Liver (tissue), 3 donors: ENCODE measurements at regions not wholly inside any gene's neighbourhood (a gene's known extent, or its start where the extent isn't known, plus 50 kb on each side); places are given as distances from the start of the nearest gene placed in this dataset.

Experiments
- EGR1 ChIP-seq, 2 donors: IDR thresholded peaks; 2 replicates each; pipeline ENCODE4 v1.6.1; 2016 to 2018; ENCODE audit warnings: antibody characterized with exemption in 2 of 2, low read depth in 2 of 2
- FOXA1 ChIP-seq: IDR thresholded peaks from 2 replicates; pipeline ENCODE4 v1.6.1; 2016; ENCODE audit warnings: antibody characterized with exemption
- GABPA ChIP-seq, 2 donors: IDR thresholded peaks in 1 of 2; conservative IDR thresholded peaks in 1 of 2; 2 replicates each; pipeline ENCODE4 v1.6.1; 2016; ENCODE audit warnings: antibody characterized with exemption in 2 of 2, mild to moderate bottlenecking in 1 of 2, moderate library complexity in 1 of 2
- HNF4A ChIP-seq, 2 donors: conservative IDR thresholded peaks; 2 replicates each; pipeline ENCODE4 v1.6.1; 2016; ENCODE audit warnings: antibody characterized with exemption in 2 of 2, mild to moderate bottlenecking in 2 of 2
- JUND ChIP-seq, 2 donors: IDR thresholded peaks; 2 replicates each; pipeline ENCODE4 v1.6.1; 2016; ENCODE audit warnings: antibody characterized with exemption in 2 of 2
- NR2F2 ChIP-seq: IDR thresholded peaks from 2 replicates; pipeline ENCODE4 v1.6.1; 2016; ENCODE audit warnings: antibody characterized with exemption
- RAD21 ChIP-seq, 2 donors: IDR thresholded peaks; 2 replicates each; pipeline ENCODE4 v1.6.1; 2016; ENCODE audit warnings: antibody characterized with exemption in 2 of 2, mild to moderate bottlenecking in 2 of 2
- TAF1 ChIP-seq: conservative IDR thresholded peaks from 2 replicates; pipeline ENCODE4 v1.6.1; 2016; ENCODE audit warnings: antibody characterized with exemption, mild to moderate bottlenecking
- YY1 ChIP-seq: IDR thresholded peaks from 2 replicates; pipeline ENCODE4 v1.6.1; 2016; ENCODE audit warnings: antibody characterized with exemption, mild to moderate bottlenecking
- TF ChIP-seq, protein P1 (sequence below): fragments of 150-350 bp; IDR thresholded peaks from 2 replicates; pipeline ENCODE4 v1.5.1; 2017; ENCODE audit warnings: improper control_type of control experiment, low read depth, low read length; ENCODE audit not compliant: missing input control
- TF ChIP-seq, protein P2 (sequence below): IDR thresholded peaks from 2 replicates; pipeline ENCODE4 v1.6.1; 2016; ENCODE audit warnings: antibody characterized with exemption
- TF ChIP-seq, protein P3 (sequence below): IDR thresholded peaks from 2 replicates; pipeline ENCODE4 v1.6.1; 2016; ENCODE audit warnings: antibody characterized with exemption, mild to moderate bottlenecking
- TF ChIP-seq, protein P4 (sequence below): IDR thresholded peaks from 2 replicates; pipeline ENCODE4 v1.6.1; 2016; ENCODE audit warnings: antibody characterized with exemption
- TF ChIP-seq, protein P5 (sequence below): IDR thresholded peaks from 2 replicates; pipeline ENCODE4 v1.6.1; 2016; ENCODE audit warnings: antibody characterized with exemption
- donor health status: healthy.
- donor health status: healthy.

DNA sequence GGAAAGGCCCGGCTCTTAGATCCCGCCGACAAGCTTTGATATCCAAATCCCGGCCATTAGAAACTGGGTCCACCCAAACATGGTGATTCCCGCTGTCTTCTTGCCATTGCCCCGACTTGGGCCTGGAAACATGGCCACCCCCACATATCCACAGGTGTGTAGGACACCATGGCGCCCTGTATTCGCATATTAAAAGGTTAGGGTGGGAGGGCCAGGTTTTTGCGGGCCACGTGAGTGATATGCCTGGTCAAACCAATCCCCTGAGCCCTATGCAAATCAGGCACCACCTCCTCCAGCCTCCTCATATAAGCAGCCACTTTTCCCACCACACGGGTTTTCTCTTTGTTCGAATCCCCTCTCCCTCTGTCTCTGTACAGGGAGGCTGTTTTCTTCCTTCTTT is 766.4 kb downstream of the UQCRFS1 start:
- TF ChIP-seq, protein P1, sequence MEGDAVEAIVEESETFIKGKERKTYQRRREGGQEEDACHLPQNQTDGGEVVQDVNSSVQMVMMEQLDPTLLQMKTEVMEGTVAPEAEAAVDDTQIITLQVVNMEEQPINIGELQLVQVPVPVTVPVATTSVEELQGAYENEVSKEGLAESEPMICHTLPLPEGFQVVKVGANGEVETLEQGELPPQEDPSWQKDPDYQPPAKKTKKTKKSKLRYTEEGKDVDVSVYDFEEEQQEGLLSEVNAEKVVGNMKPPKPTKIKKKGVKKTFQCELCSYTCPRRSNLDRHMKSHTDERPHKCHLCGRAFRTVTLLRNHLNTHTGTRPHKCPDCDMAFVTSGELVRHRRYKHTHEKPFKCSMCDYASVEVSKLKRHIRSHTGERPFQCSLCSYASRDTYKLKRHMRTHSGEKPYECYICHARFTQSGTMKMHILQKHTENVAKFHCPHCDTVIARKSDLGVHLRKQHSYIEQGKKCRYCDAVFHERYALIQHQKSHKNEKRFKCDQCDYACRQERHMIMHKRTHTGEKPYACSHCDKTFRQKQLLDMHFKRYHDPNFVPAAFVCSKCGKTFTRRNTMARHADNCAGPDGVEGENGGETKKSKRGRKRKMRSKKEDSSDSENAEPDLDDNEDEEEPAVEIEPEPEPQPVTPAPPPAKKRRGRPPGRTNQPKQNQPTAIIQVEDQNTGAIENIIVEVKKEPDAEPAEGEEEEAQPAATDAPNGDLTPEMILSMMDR: no peak
- no peak for TF ChIP-seq HNF4A (conservative IDR thresholded peaks at IDR 0.05)
- no peak for TF ChIP-seq JUND (IDR thresholded peaks at IDR 0.05)
- no peak for TF ChIP-seq NR2F2
- TF ChIP-seq TAF1: no peak
- TF ChIP-seq, protein P2, sequence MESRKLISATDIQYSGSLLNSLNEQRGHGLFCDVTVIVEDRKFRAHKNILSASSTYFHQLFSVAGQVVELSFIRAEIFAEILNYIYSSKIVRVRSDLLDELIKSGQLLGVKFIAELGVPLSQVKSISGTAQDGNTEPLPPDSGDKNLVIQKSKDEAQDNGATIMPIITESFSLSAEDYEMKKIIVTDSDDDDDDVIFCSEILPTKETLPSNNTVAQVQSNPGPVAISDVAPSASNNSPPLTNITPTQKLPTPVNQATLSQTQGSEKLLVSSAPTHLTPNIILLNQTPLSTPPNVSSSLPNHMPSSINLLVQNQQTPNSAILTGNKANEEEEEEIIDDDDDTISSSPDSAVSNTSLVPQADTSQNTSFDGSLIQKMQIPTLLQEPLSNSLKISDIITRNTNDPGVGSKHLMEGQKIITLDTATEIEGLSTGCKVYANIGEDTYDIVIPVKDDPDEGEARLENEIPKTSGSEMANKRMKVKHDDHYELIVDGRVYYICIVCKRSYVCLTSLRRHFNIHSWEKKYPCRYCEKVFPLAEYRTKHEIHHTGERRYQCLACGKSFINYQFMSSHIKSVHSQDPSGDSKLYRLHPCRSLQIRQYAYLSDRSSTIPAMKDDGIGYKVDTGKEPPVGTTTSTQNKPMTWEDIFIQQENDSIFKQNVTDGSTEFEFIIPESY: no peak
- TF ChIP-seq GABPA (IDR thresholded peaks at IDR 0.05 in 1 of 2, conservative IDR thresholded peaks at IDR 0.05 in 1 of 2): no peak
- TF ChIP-seq EGR1 (IDR thresholded peaks at IDR 0.05; ENCODE audit: low read depth in 2 of 2): no peak
- TF ChIP-seq, protein P3, sequence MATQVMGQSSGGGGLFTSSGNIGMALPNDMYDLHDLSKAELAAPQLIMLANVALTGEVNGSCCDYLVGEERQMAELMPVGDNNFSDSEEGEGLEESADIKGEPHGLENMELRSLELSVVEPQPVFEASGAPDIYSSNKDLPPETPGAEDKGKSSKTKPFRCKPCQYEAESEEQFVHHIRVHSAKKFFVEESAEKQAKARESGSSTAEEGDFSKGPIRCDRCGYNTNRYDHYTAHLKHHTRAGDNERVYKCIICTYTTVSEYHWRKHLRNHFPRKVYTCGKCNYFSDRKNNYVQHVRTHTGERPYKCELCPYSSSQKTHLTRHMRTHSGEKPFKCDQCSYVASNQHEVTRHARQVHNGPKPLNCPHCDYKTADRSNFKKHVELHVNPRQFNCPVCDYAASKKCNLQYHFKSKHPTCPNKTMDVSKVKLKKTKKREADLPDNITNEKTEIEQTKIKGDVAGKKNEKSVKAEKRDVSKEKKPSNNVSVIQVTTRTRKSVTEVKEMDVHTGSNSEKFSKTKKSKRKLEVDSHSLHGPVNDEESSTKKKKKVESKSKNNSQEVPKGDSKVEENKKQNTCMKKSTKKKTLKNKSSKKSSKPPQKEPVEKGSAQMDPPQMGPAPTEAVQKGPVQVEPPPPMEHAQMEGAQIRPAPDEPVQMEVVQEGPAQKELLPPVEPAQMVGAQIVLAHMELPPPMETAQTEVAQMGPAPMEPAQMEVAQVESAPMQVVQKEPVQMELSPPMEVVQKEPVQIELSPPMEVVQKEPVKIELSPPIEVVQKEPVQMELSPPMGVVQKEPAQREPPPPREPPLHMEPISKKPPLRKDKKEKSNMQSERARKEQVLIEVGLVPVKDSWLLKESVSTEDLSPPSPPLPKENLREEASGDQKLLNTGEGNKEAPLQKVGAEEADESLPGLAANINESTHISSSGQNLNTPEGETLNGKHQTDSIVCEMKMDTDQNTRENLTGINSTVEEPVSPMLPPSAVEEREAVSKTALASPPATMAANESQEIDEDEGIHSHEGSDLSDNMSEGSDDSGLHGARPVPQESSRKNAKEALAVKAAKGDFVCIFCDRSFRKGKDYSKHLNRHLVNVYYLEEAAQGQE: no peak
- no peak for TF ChIP-seq RAD21 (IDR thresholded peaks at IDR 0.05)
- TF ChIP-seq, protein P4, sequence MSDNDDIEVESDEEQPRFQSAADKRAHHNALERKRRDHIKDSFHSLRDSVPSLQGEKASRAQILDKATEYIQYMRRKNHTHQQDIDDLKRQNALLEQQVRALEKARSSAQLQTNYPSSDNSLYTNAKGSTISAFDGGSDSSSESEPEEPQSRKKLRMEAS: no peak
- TF ChIP-seq YY1: no peak
- TF ChIP-seq, protein P5, sequence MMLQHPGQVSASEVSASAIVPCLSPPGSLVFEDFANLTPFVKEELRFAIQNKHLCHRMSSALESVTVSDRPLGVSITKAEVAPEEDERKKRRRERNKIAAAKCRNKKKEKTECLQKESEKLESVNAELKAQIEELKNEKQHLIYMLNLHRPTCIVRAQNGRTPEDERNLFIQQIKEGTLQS: no peak
- TF ChIP-seq FOXA1: no peak
